SH-SY5Y (cell line): ENCODE measurements at regions not wholly inside any gene's neighbourhood (a gene's known extent, or its start where the extent isn't known, plus 50 kb on each side); places are given as distances from the start of the nearest gene placed in this dataset.

Experiments
- GATA2 ChIP-seq: IDR thresholded peaks from 2 replicates; pipeline ENCODE4 v1.6.1; 2011; ENCODE audit warnings: mild to moderate bottlenecking, low read depth, low read length
- GATA3 ChIP-seq: IDR thresholded peaks from 2 replicates; pipeline ENCODE4 v1.6.1; 2011; ENCODE audit warnings: low read depth, mild to moderate bottlenecking, low read length, moderate library complexity

GRCh38 chr7:86199881-86200614, 443.7 kb upstream of the GRM3 start:
- TF ChIP-seq GATA3 (no peak), GATA2 (no peak)

- TF ChIP-seq GATA2 (no peak), GATA3 (no peak)
Measured at GRCh38 chr7:86190351-86190750, 453.4 kb upstream of the GRM3 start.

GRCh38 chr7:86181474-86181873, 462.2 kb upstream of the GRM3 start:
- TF ChIP-seq GATA2 (no peak), GATA3 (no peak)

GRCh38 chr7:86164827-86165226, 478.9 kb upstream of the GRM3 start:
- no peak for TF ChIP-seq GATA3

GRCh38 chr7:86158111-86158510, 485.6 kb upstream of the GRM3 start:
- no peak for TF ChIP-seq GATA3
- TF ChIP-seq GATA2: no peak

- TF ChIP-seq GATA3 (no peak), GATA2 (no peak)
Measured at GRCh38 chr7:86155623-86156022, 488.1 kb upstream of the GRM3 start.

GRCh38 chr7:86152926-86153325, 490.8 kb upstream of the GRM3 start:
- no peak for TF ChIP-seq GATA2
- TF ChIP-seq GATA3: no peak

GRCh38 chr7:86149024-86149665, 494.6 kb upstream of the GRM3 start:
- TF ChIP-seq GATA2 (no peak), GATA3 (no peak)

- TF ChIP-seq GATA2: no peak
- no peak for TF ChIP-seq GATA3
Measured at GRCh38 chr7:86148501-86148900, 495.2 kb upstream of the GRM3 start.

- TF ChIP-seq GATA3: no peak
- no peak for TF ChIP-seq GATA2
Measured at GRCh38 chr7:86137343-86137742, 506.4 kb upstream of the GRM3 start.

GRCh38 chr7:86130268-86130667, 513.4 kb upstream of the GRM3 start:
- TF ChIP-seq GATA2 (no peak), GATA3 (no peak)

- TF ChIP-seq GATA3: no peak
- no peak for TF ChIP-seq GATA2
Measured at GRCh38 chr7:86123476-86123875, 520.2 kb upstream of the GRM3 start.

GRCh38 chr7:86094166-86094669, 549.5 kb upstream of the GRM3 start:
- TF ChIP-seq GATA3: no peak
- no peak for TF ChIP-seq GATA2

GRCh38 chr7:86091369-86091768, 552.3 kb upstream of the GRM3 start:
- no peak for TF ChIP-seq GATA3
- no peak for TF ChIP-seq GATA2

GRCh38 chr7:86089455-86089854, 554.3 kb upstream of the GRM3 start:
- no peak for TF ChIP-seq GATA2

GRCh38 chr7:86058649-86059048, 585.1 kb upstream of the GRM3 start:
- TF ChIP-seq GATA3: no peak
- TF ChIP-seq GATA2: no peak
